ENCODE measurements at regions not wholly inside any gene's neighbourhood (a gene's known extent, or its start where the extent isn't known, plus 50 kb on each side); places are given as distances from the start of the nearest gene placed in this dataset.

- Histone ChIP-seq H3K4me3 (ENCODE audit: low read length) (no peak overlapping the region), H3K36me3 (ENCODE audit: insufficient read depth, low read length) (no peaks in the 10 kb centered on the region), H3K9me3 (ENCODE audit: insufficient read depth, low read depth, low read length) (peaks cover 17% of the 10 kb centered on the region), H3K27me3 (ENCODE audit: insufficient read depth, low read length) (no peaks in the 10 kb centered on the region), H3K9ac (ENCODE audit: low read depth, low read length) (no peak overlapping the region), H3K4me1 (ENCODE audit: insufficient read depth, low read length) (no peaks in the 10 kb centered on the region), H3K27ac (ENCODE audit: low read depth, low read length) (no peak overlapping the region)
- 95% methylated on average over 1 of the region's 2 CpGs for WGBS
These were observed 357.8 kb upstream of the RNF32 start for GRCh38 chr7:156282816-156283215.

- Histone ChIP-seq H3K9ac (ENCODE audit: low read depth, low read length) (no peak overlapping the region), H3K27ac (ENCODE audit: low read depth, low read length) (no peak overlapping the region), H3K9me3 (ENCODE audit: insufficient read depth, low read depth, low read length) (peaks cover 15% of the 10 kb centered on the region), H3K27me3 (ENCODE audit: insufficient read depth, low read length) (no peaks in the 10 kb centered on the region), H3K36me3 (ENCODE audit: insufficient read depth, low read length) (no peaks in the 10 kb centered on the region), H3K4me3 (ENCODE audit: low read length) (no peak overlapping the region), H3K4me1 (ENCODE audit: insufficient read depth, low read length) (no peaks in the 10 kb centered on the region)
- WGBS, result no CpG with 5 or more reads among the region's 4 CpGs
These were observed 360.9 kb upstream of the RNF32 start for GRCh38 chr7:156279635-156280034.

- H3K9ac ChIP-seq (ENCODE audit: low read depth, low read length), result no peak overlapping the region
- WGBS, result 85% methylated on average over 4 of the region's 4 CpGs
These were observed 365.3 kb upstream of the RNF32 start for GRCh38 chr7:156275292-156275691.

GRCh38 chr7:156274557-156274956 lies 366.0 kb upstream of the RNF32 start:
- no peaks in the 10 kb centered on the region for H3K27me3 ChIP-seq (ENCODE audit: insufficient read depth, low read length)
- WGBS, result 88% methylated on average over 3 of the region's 3 CpGs
- H3K9me3 ChIP-seq (ENCODE audit: insufficient read depth, low read depth, low read length), result 0 out of 2 replicates have a peak, but pooled peaks cover 4% of the 10 kb centered on the region
- no peaks in the 10 kb centered on the region for H3K4me1 ChIP-seq (ENCODE audit: insufficient read depth, low read length)
- no peak overlapping the region for H3K4me3 ChIP-seq (ENCODE audit: low read length)
- H3K9ac ChIP-seq (ENCODE audit: low read depth, low read length), result no peak overlapping the region
- no peaks in the 10 kb centered on the region for H3K36me3 ChIP-seq (ENCODE audit: insufficient read depth, low read length)
- H3K27ac ChIP-seq (ENCODE audit: low read depth, low read length), result no peak overlapping the region

More at GRCh38 chr7:156275292-156275691, 365.3 kb upstream of the RNF32 start:
- Histone ChIP-seq H3K9me3 (ENCODE audit: insufficient read depth, low read depth, low read length) (0 out of 2 replicates have a peak, but pooled peaks cover 4% of the 10 kb centered on the region), H3K27ac (ENCODE audit: low read depth, low read length) (no peak overlapping the region), H3K27me3 (ENCODE audit: insufficient read depth, low read length) (no peaks in the 10 kb centered on the region), H3K4me1 (ENCODE audit: insufficient read depth, low read length) (no peaks in the 10 kb centered on the region), H3K4me3 (ENCODE audit: low read length) (no peak overlapping the region), H3K36me3 (ENCODE audit: insufficient read depth, low read length) (no peaks in the 10 kb centered on the region)

GRCh38 chr7:156261581-156261980 lies 379.0 kb upstream of the RNF32 start:
- Histone ChIP-seq H3K9me3 (ENCODE audit: insufficient read depth, low read depth, low read length) (no peaks in the 10 kb centered on the region), H3K36me3 (ENCODE audit: insufficient read depth, low read length) (no peaks in the 10 kb centered on the region), H3K4me1 (ENCODE audit: insufficient read depth, low read length) (no peaks in the 10 kb centered on the region), H3K4me3 (ENCODE audit: low read length) (no peak overlapping the region), H3K27me3 (ENCODE audit: insufficient read depth, low read length) (no peaks in the 10 kb centered on the region), H3K27ac (ENCODE audit: low read depth, low read length) (no peak overlapping the region), H3K9ac (ENCODE audit: low read depth, low read length) (no peak overlapping the region)
- WGBS, result 89% methylated on average over 2 of the region's 3 CpGs

- no peaks in the 10 kb centered on the region for H3K4me1 ChIP-seq (ENCODE audit: insufficient read depth, low read length)
- no peak overlapping the region for H3K4me3 ChIP-seq (ENCODE audit: low read length)
- H3K27me3 ChIP-seq (ENCODE audit: insufficient read depth, low read length), result no peaks in the 10 kb centered on the region
- WGBS, result 95% methylated on average over 1 of the region's 1 CpG
- H3K9me3 ChIP-seq (ENCODE audit: insufficient read depth, low read depth, low read length), result no peaks in the 10 kb centered on the region
- H3K36me3 ChIP-seq (ENCODE audit: insufficient read depth, low read length), result no peaks in the 10 kb centered on the region
- no peak overlapping the region for H3K9ac ChIP-seq (ENCODE audit: low read depth, low read length)
- H3K27ac ChIP-seq (ENCODE audit: low read depth, low read length), result no peak overlapping the region
These were observed 382.7 kb upstream of the RNF32 start for GRCh38 chr7:156257904-156258303.

GRCh38 chr7:156255635-156256034 lies 384.9 kb upstream of the RNF32 start:
- 95% methylated on average over 5 of the region's 5 CpGs for WGBS

GRCh38 chr7:156251861-156252260 lies 388.7 kb upstream of the RNF32 start:
- WGBS, result 89% methylated on average over 9 of the region's 9 CpGs
- Histone ChIP-seq H3K4me1 (ENCODE audit: insufficient read depth, low read length) (no peaks in the 10 kb centered on the region), H3K36me3 (ENCODE audit: insufficient read depth, low read length) (no peaks in the 10 kb centered on the region), H3K27me3 (ENCODE audit: insufficient read depth, low read length) (no peaks in the 10 kb centered on the region), H3K9me3 (ENCODE audit: insufficient read depth, low read depth, low read length) (no peaks in the 10 kb centered on the region), H3K27ac (ENCODE audit: low read depth, low read length) (no peak overlapping the region), H3K9ac (ENCODE audit: low read depth, low read length) (no peak overlapping the region), H3K4me3 (ENCODE audit: low read length) (no peak overlapping the region)

More at GRCh38 chr7:156255635-156256034, 384.9 kb upstream of the RNF32 start:
- Histone ChIP-seq H3K27ac (ENCODE audit: low read depth, low read length) (no peak overlapping the region), H3K36me3 (ENCODE audit: insufficient read depth, low read length) (no peaks in the 10 kb centered on the region), H3K4me1 (ENCODE audit: insufficient read depth, low read length) (no peaks in the 10 kb centered on the region), H3K9me3 (ENCODE audit: insufficient read depth, low read depth, low read length) (no peaks in the 10 kb centered on the region), H3K4me3 (ENCODE audit: low read length) (no peak overlapping the region), H3K9ac (ENCODE audit: low read depth, low read length) (no peak overlapping the region), H3K27me3 (ENCODE audit: insufficient read depth, low read length) (no peaks in the 10 kb centered on the region)

GRCh38 chr7:156240532-156240931 lies 400.0 kb upstream of the RNF32 start:
- Histone ChIP-seq H3K4me1 (ENCODE audit: insufficient read depth, low read length) (no peaks in the 10 kb centered on the region), H3K4me3 (ENCODE audit: low read length) (no peak overlapping the region), H3K9ac (ENCODE audit: low read depth, low read length) (no peak overlapping the region), H3K9me3 (ENCODE audit: insufficient read depth, low read depth, low read length) (no peaks in the 10 kb centered on the region), H3K36me3 (ENCODE audit: insufficient read depth, low read length) (no peaks in the 10 kb centered on the region), H3K27me3 (ENCODE audit: insufficient read depth, low read length) (no peaks in the 10 kb centered on the region), H3K27ac (ENCODE audit: low read depth, low read length) (no peak overlapping the region)

GRCh38 chr7:156238366-156239133 lies 402.0 kb upstream of the RNF32 start:
- no peak overlapping the region for H3K9ac ChIP-seq (ENCODE audit: low read depth, low read length)
- H3K27me3 ChIP-seq (ENCODE audit: insufficient read depth, low read length), result no peaks in the 10 kb centered on the region
- H3K4me3 ChIP-seq (ENCODE audit: low read length), result no peak overlapping the region
- no peaks in the 10 kb centered on the region for H3K4me1 ChIP-seq (ENCODE audit: insufficient read depth, low read length)
- no peaks in the 10 kb centered on the region for H3K36me3 ChIP-seq (ENCODE audit: insufficient read depth, low read length)
- 93% methylated on average over 19 of the region's 19 CpGs for WGBS
- no peak overlapping the region for H3K27ac ChIP-seq (ENCODE audit: low read depth, low read length)
- H3K9me3 ChIP-seq (ENCODE audit: insufficient read depth, low read depth, low read length), result no peaks in the 10 kb centered on the region

GRCh38 chr7:156237614-156238013 lies 403.0 kb upstream of the RNF32 start:
- H3K9ac ChIP-seq (ENCODE audit: low read depth, low read length), result no peak overlapping the region
- no peak overlapping the region for H3K4me3 ChIP-seq (ENCODE audit: low read length)
- no peak overlapping the region for H3K27ac ChIP-seq (ENCODE audit: low read depth, low read length)
- H3K36me3 ChIP-seq (ENCODE audit: insufficient read depth, low read length), result no peaks in the 10 kb centered on the region
- no peaks in the 10 kb centered on the region for H3K4me1 ChIP-seq (ENCODE audit: insufficient read depth, low read length)
- WGBS, result 95% methylated on average over 6 of the region's 6 CpGs
- no peaks in the 10 kb centered on the region for H3K9me3 ChIP-seq (ENCODE audit: insufficient read depth, low read depth, low read length)
- H3K27me3 ChIP-seq (ENCODE audit: insufficient read depth, low read length), result no peaks in the 10 kb centered on the region

Measured in HUES64 (cell line).